OCI-LY1 (cell line): ENCODE measurements at regions not wholly inside any gene's neighbourhood (a gene's known extent, or its start where the extent isn't known, plus 50 kb on each side); places are given as distances from the start of the nearest gene placed in this dataset.

Source experiments
- H2AFZ ChIP-seq: fragments of 200-600 bp; sonication (generic), shearing (Covaris generic); 2 replicates; pipeline ENCODE4 v1.6.0; 2014; ENCODE audit warnings: antibody characterized with exemption, mild to moderate bottlenecking, low read length
- H3F3A ChIP-seq: fragments of 200-600 bp; sonication (generic), shearing (Covaris generic); 2 replicates; pipeline ENCODE4 v1.6.0; 2014; ENCODE audit warnings: mild to moderate bottlenecking, antibody characterized with exemption, low read length, moderate library complexity; ENCODE audit not compliant: insufficient read depth
- H3K27ac ChIP-seq: fragments of 200-600 bp; sonication (generic); 2 replicates; pipeline ENCODE4 v1.5.1; 2014; ENCODE audit warnings: low read length, mixed run types, mild to moderate bottlenecking, low read depth; ENCODE audit not compliant: poor library complexity, severe bottlenecking
- H3K27me3 ChIP-seq: fragments of 200-600 bp; sonication (generic); 2 replicates; pipeline ENCODE4 v1.6.0; 2014; ENCODE audit warnings: antibody characterized with exemption, mild to moderate bottlenecking, low read length, moderate library complexity; ENCODE audit not compliant: insufficient read depth
- H3K36me3 ChIP-seq: fragments of 200-600 bp; sonication (generic); 2 replicates; pipeline ENCODE4 v1.6.1; 2014; ENCODE audit warnings: mild to moderate bottlenecking, antibody characterized with exemption, low read length, moderate library complexity, mixed read lengths; ENCODE audit not compliant: insufficient read depth
- H3K4me1 ChIP-seq: fragments of 200-600 bp; sonication (generic); 2 replicates; pipeline ENCODE4 v1.5.1; 2014; ENCODE audit warnings: mild to moderate bottlenecking, low read length, moderate library complexity; ENCODE audit not compliant: insufficient read depth, severe bottlenecking
- H3K4me2 ChIP-seq: fragments of 200-600 bp; sonication (generic), shearing (Covaris generic); 2 replicates; pipeline ENCODE4 v1.6.1; 2014; ENCODE audit warnings: low read length
- H3K4me3 ChIP-seq: fragments of 200-600 bp; sonication (generic); 2 replicates; pipeline ENCODE4 v1.5.1; 2014; ENCODE audit warnings: low read length, low read depth, mild to moderate bottlenecking, mixed read lengths; ENCODE audit not compliant: poor library complexity, severe bottlenecking
- H3K79me2 ChIP-seq: fragments of 200-600 bp; shearing (Covaris generic); 2 replicates; pipeline ENCODE4 v1.6.1; 2016; ENCODE audit warnings: mixed run types, low read length, mixed read lengths; ENCODE audit not compliant: insufficient read depth
- H3K9ac ChIP-seq: fragments of 200-600 bp; sonication (generic), shearing (Covaris generic); 2 replicates; pipeline ENCODE4 v1.6.1; 2014; ENCODE audit warnings: mild to moderate bottlenecking, low read length, mixed read lengths
- H3K9me2 ChIP-seq: fragments of 200-600 bp; sonication (generic), shearing (Covaris generic); 2 replicates; pipeline ENCODE4 v1.6.1; 2014; ENCODE audit warnings: low read depth, mild to moderate bottlenecking, low read length, mixed read lengths
- H3K9me3 ChIP-seq: fragments of 200-600 bp; shearing (Covaris generic); 2 replicates; pipeline ENCODE4 v1.6.1; 2014; ENCODE audit warnings: low read length, mixed read lengths
- H4K20me1 ChIP-seq: fragments of 200-600 bp; sonication (generic), shearing (Covaris generic); 2 replicates; pipeline ENCODE4 v1.6.0; 2016; ENCODE audit warnings: mild to moderate bottlenecking, low read length; ENCODE audit not compliant: insufficient read depth
- EZH2 ChIP-seq: fragments of 200-600 bp; sonication (generic), shearing (Covaris generic); IDR thresholded peaks from 2 replicates; pipeline ENCODE4 v1.8.0; 2017; ENCODE audit warnings: borderline replicate concordance, mixed run types, mild to moderate bottlenecking, antibody characterized with exemption, low read length, moderate library complexity, mixed read lengths
- TF ChIP-seq, protein P1 (sequence below): fragments of 200-600 bp; sonication (generic), shearing (Covaris generic); IDR thresholded peaks from 2 replicates; pipeline ENCODE4 v1.5.1; 2017; ENCODE audit warnings: mild to moderate bottlenecking, antibody characterized with exemption, low read length, moderate library complexity, mixed read lengths

DNA sequence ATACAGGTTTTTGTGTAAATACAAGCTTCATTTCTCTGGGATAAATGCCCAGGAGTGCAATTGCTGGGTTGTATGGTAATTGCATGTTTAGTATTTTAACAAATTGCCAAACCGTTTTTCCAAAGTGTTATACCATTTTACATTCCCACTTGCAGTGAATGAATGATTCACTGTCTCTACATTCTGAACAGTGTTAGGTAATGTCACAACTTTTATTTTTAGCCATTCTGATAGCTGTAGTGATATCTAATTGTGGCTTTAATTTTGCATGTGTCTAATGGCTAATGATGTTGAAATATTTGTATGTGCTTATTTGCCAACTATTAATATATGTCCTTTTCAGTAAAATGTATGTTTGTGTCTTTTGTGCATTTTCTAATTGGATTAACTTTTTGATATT is 156.9 kb upstream of the CES5A start:
- no peak overlapping the region for H3K4me3 ChIP-seq
- no peak overlapping the region for H3K27ac ChIP-seq
- no peaks in the 10 kb centered on the region for H3K27me3 ChIP-seq
- no peaks in the 10 kb centered on the region for H3K9me3 ChIP-seq
- no peaks in the 10 kb centered on the region for H3K4me1 ChIP-seq
- no peaks in the 10 kb centered on the region for H3K79me2 ChIP-seq
- H3K9me2 ChIP-seq = no peaks in the 10 kb centered on the region
- no peak for TF ChIP-seq EZH2
- TF ChIP-seq, protein P1, sequence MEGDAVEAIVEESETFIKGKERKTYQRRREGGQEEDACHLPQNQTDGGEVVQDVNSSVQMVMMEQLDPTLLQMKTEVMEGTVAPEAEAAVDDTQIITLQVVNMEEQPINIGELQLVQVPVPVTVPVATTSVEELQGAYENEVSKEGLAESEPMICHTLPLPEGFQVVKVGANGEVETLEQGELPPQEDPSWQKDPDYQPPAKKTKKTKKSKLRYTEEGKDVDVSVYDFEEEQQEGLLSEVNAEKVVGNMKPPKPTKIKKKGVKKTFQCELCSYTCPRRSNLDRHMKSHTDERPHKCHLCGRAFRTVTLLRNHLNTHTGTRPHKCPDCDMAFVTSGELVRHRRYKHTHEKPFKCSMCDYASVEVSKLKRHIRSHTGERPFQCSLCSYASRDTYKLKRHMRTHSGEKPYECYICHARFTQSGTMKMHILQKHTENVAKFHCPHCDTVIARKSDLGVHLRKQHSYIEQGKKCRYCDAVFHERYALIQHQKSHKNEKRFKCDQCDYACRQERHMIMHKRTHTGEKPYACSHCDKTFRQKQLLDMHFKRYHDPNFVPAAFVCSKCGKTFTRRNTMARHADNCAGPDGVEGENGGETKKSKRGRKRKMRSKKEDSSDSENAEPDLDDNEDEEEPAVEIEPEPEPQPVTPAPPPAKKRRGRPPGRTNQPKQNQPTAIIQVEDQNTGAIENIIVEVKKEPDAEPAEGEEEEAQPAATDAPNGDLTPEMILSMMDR = no peak
- H3K36me3 ChIP-seq = no peaks in the 10 kb centered on the region
- no peak overlapping the region for H3K4me2 ChIP-seq
- no peaks in the 10 kb centered on the region for H3F3A ChIP-seq
- H4K20me1 ChIP-seq = no peaks in the 10 kb centered on the region
- no peak overlapping the region for H2AFZ ChIP-seq
- H3K9ac ChIP-seq = no peak overlapping the region

DNA sequence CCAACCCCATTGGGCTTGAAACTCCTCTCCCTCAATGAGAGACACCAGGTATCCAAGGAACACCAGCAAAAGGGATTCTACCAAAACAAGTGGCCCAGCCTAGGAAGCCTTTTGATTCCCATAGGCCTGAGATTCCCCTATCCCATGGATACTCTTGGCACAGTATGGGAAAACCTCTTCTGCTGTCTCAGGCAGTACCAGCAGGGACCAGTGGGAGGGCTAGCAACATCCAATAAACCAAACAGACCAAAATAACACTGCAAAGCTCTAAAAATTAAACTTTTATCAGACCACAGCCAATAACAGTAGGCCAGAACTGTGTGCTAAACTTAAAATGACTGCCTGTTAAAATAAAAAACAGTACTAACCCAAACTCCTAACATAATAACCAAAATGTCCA is 153.9 kb upstream of the CES5A start:
- TF ChIP-seq EZH2 = no peak
- TF ChIP-seq, protein P1 = no peak
- Histone ChIP-seq H3K4me3 (no peak overlapping the region), H3K4me1 (no peaks in the 10 kb centered on the region), H3K9me3 (no peaks in the 10 kb centered on the region), H3K27me3 (no peaks in the 10 kb centered on the region), H3K9ac (no peak overlapping the region), H3K36me3 (no peaks in the 10 kb centered on the region), H2AFZ (no peak overlapping the region), H3K27ac (no peak overlapping the region), H4K20me1 (no peaks in the 10 kb centered on the region), H3K9me2 (no peaks in the 10 kb centered on the region), H3K4me2 (no peak overlapping the region), H3F3A (no peaks in the 10 kb centered on the region), H3K79me2 (no peaks in the 10 kb centered on the region)

DNA sequence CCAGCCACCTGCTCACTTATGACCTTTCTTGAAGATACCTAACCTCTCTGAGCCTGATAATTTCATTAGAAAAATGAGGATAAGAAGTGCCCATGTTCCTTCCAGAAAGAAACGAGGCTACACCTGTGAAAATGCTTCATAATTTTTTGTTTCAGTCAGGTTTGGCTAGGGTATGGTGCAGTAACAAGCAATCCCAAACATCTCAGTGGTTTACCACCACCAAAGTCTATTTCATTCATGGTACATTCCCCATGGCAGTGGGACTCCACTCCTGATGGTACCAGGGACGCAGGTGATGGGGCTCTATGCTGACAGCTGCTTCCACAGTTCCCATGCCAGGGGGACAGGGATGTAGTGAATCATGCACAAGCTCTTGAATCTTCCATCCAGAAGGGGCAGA is 147.6 kb upstream of the CES5A start:
- no peaks in the 10 kb centered on the region for H4K20me1 ChIP-seq
- H3F3A ChIP-seq = no peaks in the 10 kb centered on the region
- no peak overlapping the region for H3K4me2 ChIP-seq
- no peak overlapping the region for H2AFZ ChIP-seq
- no peaks in the 10 kb centered on the region for H3K9me3 ChIP-seq
- no peaks in the 10 kb centered on the region for H3K27me3 ChIP-seq
- no peak overlapping the region for H3K4me3 ChIP-seq
- H3K27ac ChIP-seq = no peak overlapping the region
- no peaks in the 10 kb centered on the region for H3K36me3 ChIP-seq
- no peaks in the 10 kb centered on the region for H3K9me2 ChIP-seq
- H3K79me2 ChIP-seq = no peaks in the 10 kb centered on the region
- TF ChIP-seq EZH2 = no peak
- TF ChIP-seq, protein P1 = no peak
- H3K9ac ChIP-seq = no peak overlapping the region
- no peaks in the 10 kb centered on the region for H3K4me1 ChIP-seq
